DOHH2 (cell line): ENCODE measurements at regions not wholly inside any gene's neighbourhood (a gene's known extent, or its start where the extent isn't known, plus 50 kb on each side); places are given as distances from the start of the nearest gene placed in this dataset.

Experiments
- H3F3A ChIP-seq: fragments of 200-600 bp; sonication (generic), shearing (Covaris generic); 2 replicates; pipeline ENCODE4 v1.6.0; 2016; ENCODE audit warnings: antibody characterized with exemption, mild to moderate bottlenecking; ENCODE audit not compliant: control insufficient read depth, insufficient read depth
- H3K27ac ChIP-seq: fragments of 200-600 bp; sonication (generic); 2 replicates; pipeline ENCODE4 v1.5.1; 2014; ENCODE audit warnings: low read depth, mild to moderate bottlenecking, low read length, moderate library complexity
- H3K27me3 ChIP-seq: fragments of 200-600 bp; sonication (generic); 2 replicates; pipeline ENCODE4 v1.6.1; 2014; ENCODE audit warnings: mild to moderate bottlenecking, low read length, mixed read lengths; ENCODE audit not compliant: control insufficient read depth
- H3K36me3 ChIP-seq: fragments of 200-600 bp; sonication (generic); 2 replicates; pipeline ENCODE4 v1.6.1; 2014; ENCODE audit warnings: mild to moderate bottlenecking, low read length, moderate library complexity, mixed read lengths; ENCODE audit not compliant: control insufficient read depth
- H3K4me1 ChIP-seq: fragments of 200-600 bp; sonication (generic); 2 replicates; pipeline ENCODE4 v1.6.1; 2014; ENCODE audit warnings: mild to moderate bottlenecking, low read length, mixed read lengths; ENCODE audit not compliant: control insufficient read depth
- H3K4me2 ChIP-seq: fragments of 200-600 bp; sonication (generic); 2 replicates; pipeline ENCODE4 v1.6.0; 2014; ENCODE audit warnings: mild to moderate bottlenecking, low read length, moderate library complexity
- H3K4me3 ChIP-seq: fragments of 200-600 bp; sonication (generic); 2 replicates; pipeline ENCODE4 v1.5.1; 2014; ENCODE audit warnings: mild to moderate bottlenecking, low read length, mixed read lengths
- H3K79me2 ChIP-seq: fragments of 200-600 bp; sonication (generic); 2 replicates; pipeline ENCODE4 v1.6.1; 2014; ENCODE audit warnings: mild to moderate bottlenecking, low read length, mixed read lengths; ENCODE audit not compliant: control insufficient read depth
- H3K9me2 ChIP-seq: fragments of 200-600 bp; sonication (generic); replicated peaks from 2 replicates; pipeline ENCODE4 v1.6.1; 2014; ENCODE audit warnings: mild to moderate bottlenecking, low read length, mixed read lengths; ENCODE audit not compliant: control insufficient read depth
- H3K9me3 ChIP-seq: fragments of 200-600 bp; sonication (generic); 2 replicates; pipeline ENCODE4 v1.6.1; 2014; ENCODE audit warnings: antibody characterized with exemption, low read length, mixed read lengths; ENCODE audit not compliant: control insufficient read depth, insufficient read depth
- H4K20me1 ChIP-seq: fragments of 200-600 bp; sonication (generic); 2 replicates; pipeline ENCODE4 v1.6.0; 2014; ENCODE audit warnings: low read depth, mild to moderate bottlenecking, antibody characterized with exemption, low read length, moderate library complexity; ENCODE audit not compliant: control insufficient read depth, insufficient read depth
- CTCF ChIP-seq: fragments of 200-600 bp; sonication (generic); IDR thresholded peaks from one replicate; pipeline ENCODE4 v1.5.1; 2014; ENCODE audit warnings: antibody characterized with exemption, mild to moderate bottlenecking, low read depth, low read length; ENCODE audit not compliant: poor library complexity, severe bottlenecking
- EZH2phosphoT487 ChIP-seq: fragments of 200-600 bp; sonication (generic); IDR thresholded peaks from 2 replicates; pipeline ENCODE4 v1.6.1; 2017; ENCODE audit warnings: borderline replicate concordance, mild to moderate bottlenecking, antibody characterized with exemption, low read length, moderate library complexity, mixed read lengths

DNA sequence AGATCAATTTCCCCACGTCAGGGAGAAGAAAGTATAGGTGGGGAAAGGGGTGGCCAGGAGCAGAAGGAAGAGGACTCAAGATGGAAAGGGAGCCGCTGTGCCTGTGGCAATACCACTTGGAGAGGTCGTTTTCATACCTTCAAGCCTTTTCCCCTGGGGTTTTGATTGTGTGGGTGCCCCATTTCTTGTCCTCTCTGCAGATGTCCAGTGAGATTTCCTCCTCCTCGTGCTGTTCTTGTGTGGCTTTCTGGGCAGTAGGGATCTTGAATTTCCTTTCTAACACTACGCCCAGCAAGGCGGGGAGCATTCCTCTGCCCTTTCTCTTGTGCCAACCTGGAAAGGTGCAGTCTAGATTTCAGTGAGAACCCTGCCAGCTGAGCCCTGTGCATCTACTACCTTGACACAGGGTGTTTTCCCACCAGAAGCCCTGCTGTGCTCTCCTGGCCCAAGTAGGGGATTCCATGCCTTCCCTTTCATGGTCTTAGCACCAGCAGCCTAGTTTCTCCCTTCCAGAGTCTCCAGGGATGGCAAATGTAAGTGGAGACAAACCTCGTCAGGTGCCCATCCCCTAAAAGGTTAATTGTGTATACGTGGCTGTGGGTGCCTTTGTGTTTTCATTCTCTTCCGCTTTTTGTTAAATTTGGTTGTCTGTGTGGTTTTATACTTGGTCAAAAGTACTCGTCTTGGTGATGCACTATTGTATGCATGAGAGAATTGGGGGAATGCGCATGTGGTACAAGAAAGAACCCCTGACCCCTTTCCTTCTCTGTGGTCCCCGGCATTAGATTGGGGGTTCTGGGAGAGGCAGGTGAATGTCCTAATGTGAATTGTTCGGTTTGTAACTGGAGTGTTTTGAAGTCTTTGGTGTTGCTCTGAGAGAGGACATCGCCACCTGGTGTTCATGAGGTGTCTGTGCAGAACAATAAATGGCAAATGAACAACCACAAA lies 71.4 kb upstream of the MPEG1 start:
- Histone ChIP-seq H3K4me1 (peaks cover 30% of the 10 kb centered on the region), H4K20me1 (no peaks in the 10 kb centered on the region), H3K9me3 (no peaks in the 10 kb centered on the region), H3K79me2 (no peaks in the 10 kb centered on the region), H3F3A (no peaks in the 10 kb centered on the region), H3K4me2 (peak overlapping the region; percentile 80), H3K36me3 (no peaks in the 10 kb centered on the region), H3K27ac (peak overlapping the region; percentile 69), H3K4me3 (peak overlapping the region; percentile 67), H3K27me3 (no peaks in the 10 kb centered on the region), H3K9me2 (no peaks in the 10 kb centered on the region)
- TF ChIP-seq EZH2phosphoT487: no peak
- TF ChIP-seq CTCF: peak; percentile 87

- peak overlapping the region; percentile 67 for H3K4me3 ChIP-seq
- no peaks in the 10 kb centered on the region for H3K79me2 ChIP-seq
- no peaks in the 10 kb centered on the region for H4K20me1 ChIP-seq
- H3K9me2 ChIP-seq: no peaks in the 10 kb centered on the region
- no peaks in the 10 kb centered on the region for H3K36me3 ChIP-seq
- peaks cover 30% of the 10 kb centered on the region for H3K4me1 ChIP-seq
- no peaks in the 10 kb centered on the region for H3K27me3 ChIP-seq
- no peaks in the 10 kb centered on the region for H3F3A ChIP-seq
- H3K27ac ChIP-seq: peak overlapping the region; percentile 69
- TF ChIP-seq CTCF (no peak), EZH2phosphoT487 (no peak)
- no peaks in the 10 kb centered on the region for H3K9me3 ChIP-seq
- H3K4me2 ChIP-seq: peak overlapping the region; percentile 80
Observed at GRCh38 chr11:59283311-59283710, 70.6 kb upstream of the MPEG1 start.

DNA sequence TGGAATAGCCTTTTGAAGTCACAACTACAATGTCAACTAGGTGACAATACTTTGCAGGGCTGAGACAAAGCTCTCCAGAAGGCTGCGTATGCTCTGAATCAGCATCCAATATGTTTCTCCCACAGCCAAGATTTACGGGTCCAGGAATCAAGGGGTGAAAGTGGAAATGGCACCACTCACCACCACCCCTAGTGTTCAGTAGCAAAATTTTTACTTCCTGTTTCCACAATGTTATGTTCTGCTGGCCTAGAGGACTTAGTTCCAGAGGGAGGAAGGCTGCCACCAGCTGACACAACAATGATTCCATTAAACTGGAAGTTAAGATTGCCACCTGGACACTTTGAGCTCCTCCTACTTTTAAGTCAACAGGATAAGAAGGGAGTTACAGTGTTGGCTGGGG lies 68.5 kb upstream of the MPEG1 start:
- Histone ChIP-seq H3K4me1 (peaks cover 36% of the 10 kb centered on the region), H3K79me2 (no peaks in the 10 kb centered on the region), H3K27me3 (no peaks in the 10 kb centered on the region), H3K9me2 (no peaks in the 10 kb centered on the region), H3K4me2 (no peak overlapping the region), H3K27ac (no peak overlapping the region), H4K20me1 (no peaks in the 10 kb centered on the region), H3K4me3 (no peak overlapping the region), H3K36me3 (no peaks in the 10 kb centered on the region), H3K9me3 (no peaks in the 10 kb centered on the region), H3F3A (no peaks in the 10 kb centered on the region)
- TF ChIP-seq CTCF (peak; percentile 46), EZH2phosphoT487 (no peak)
